ENCODE measurements at regions not wholly inside any gene's neighbourhood (a gene's known extent, or its start where the extent isn't known, plus 50 kb on each side); places are given as distances from the start of the nearest gene placed in this dataset.

DNA sequence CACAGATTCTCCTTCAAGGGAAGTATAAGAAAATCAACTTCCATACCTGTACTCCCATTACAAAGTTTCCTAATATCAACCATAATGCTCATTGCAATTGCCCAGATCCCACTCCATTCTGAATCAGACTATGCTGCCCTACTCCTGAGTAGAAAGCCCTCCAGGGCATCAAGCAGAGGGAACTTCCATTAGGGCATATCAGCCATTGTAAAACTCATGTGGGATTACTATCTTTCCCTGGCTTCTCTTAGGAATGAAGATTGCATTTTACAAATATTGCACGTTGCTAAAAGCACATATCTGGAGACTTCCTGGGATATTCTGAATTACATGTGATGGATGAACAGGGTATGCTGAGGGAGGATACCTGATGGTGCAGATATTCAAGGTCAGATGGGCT lies 263.2 kb downstream of the FOXA2 start:
- TF ChIP-seq EP300 (IDR thresholded peaks at IDR 0.05), result no peak
- no peak for TF ChIP-seq POLR2A (IDR thresholded peaks at IDR 0.05)

Data from stomach (tissue), 4 donors.